ENCODE measurements at regions not wholly inside any gene's neighbourhood (a gene's known extent, or its start where the extent isn't known, plus 50 kb on each side); places are given as distances from the start of the nearest gene placed in this dataset.
"Not testable (repeated sequence)": the region's sequence is repeated elsewhere in the genome, so short reads cannot be mapped to it uniquely, and the experiment has no call there.

DNA sequence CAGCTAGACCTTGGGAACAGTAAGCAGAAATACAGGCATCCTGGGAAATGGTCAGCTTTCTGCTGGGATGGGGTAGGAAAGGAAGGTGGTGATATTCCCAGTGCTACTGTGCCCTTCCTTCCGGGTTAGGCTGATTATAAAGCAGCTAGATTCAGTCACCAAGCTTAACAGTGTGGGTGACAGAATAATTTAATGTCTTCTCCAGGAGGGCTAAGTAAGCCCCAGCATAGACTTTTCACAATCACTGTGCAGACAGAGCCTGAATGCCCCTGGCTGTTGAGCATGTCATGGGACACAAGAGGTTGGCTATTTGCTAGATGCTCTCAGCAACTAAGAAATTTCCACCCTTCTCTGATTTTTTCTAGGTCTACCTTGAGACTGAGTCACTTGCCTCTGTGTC lies 513.0 kb downstream of the TOX3 start:
- DNase-seq, result no peak

DNA sequence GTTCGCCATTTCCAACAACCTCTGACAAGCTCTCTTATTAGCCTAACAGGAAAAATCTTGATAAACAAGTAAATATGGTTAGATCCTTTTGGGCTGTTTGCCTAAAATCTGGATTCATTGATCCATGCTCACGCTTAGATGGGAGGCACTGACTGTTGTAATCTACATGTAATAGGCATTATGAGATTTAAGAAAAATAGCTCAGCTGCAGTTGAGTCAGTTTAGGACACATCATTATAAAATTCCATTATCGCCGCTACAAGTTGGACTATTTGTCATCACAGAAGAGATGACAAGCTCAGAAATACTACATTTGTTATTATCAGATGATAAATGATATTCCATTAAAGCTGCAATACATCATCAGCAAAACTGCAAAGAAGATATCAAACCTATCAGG lies 524.0 kb downstream of the TOX3 start:
- no peak for DNase-seq

DNA sequence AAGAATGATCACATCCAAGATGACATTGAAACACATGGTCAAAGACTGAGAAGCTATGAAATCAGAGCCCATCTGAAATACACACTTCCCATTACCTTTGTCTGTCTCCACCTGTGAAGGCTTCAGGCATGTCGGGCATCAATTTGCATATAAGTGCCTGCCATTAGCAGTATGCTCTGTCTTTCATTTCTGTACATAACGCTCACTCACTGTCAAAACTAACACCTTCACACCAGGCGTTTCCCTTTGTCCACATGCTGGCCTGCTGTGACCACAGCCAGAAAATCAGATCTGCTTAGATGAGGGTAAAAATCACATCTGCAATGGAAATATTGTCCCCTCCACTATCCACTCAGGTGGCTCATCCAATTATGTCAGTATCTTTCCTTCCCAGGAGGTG lies 524.8 kb downstream of the TOX3 start:
- no peak for DNase-seq

DNA sequence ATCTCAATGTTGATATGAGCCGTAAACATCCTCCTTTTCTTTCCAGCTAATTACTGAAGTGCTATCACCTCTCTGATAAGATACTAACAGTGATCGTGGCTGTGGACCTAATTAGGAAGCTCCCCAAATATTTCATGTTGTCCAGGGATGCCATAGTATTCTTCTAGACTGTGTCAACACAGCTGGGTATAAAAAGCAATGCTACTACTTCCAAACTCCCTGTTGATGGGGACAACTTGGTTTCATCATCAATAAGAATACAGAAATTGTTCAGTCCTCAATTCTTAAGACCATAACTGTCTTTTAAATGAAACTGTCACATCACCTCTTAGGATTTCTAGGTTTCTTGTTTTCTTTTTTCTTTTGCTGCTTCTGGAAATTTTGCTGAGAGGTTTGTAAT lies 530.6 kb downstream of the TOX3 start:
- DNase-seq, result no peak

DNA sequence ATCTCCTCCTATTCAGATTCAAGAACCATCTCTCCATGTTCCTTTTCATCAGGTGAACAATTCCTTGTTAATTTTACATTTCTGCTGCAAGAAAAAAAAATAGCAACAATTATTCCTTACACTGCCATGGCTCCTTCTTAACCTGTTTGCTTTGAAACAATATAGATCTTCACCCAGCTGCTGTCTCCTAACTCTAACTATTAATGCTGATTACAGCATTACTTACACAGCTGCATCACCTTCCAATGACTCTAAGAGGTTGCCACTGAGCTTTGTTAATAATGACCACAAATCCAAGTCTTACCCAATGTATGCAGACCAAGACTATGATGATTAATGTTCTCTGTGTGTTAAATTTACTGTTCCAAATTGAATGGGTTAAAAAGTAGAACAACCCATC lies 541.4 kb downstream of the TOX3 start:
- DNase-seq, result no peak

DNA sequence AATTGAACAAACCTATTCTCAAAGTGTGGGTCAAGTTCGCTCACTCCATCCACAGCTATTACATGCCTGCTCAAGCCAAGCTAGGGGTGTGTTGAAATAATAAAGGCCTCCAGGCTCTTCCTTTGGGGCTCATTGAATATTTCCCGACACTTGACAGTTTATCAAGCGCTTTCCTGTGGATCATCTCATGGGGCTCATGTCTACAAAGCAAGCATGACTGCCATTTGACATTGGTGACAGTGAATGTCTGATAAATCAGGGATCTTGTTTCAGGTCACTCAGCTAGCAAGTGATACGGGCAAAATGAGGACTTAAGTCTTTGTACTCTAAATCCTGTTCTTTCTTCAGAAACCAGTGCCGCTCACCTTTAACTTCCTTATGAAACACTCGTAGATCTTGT lies 542.6 kb downstream of the TOX3 start:
- no peak for DNase-seq

DNA sequence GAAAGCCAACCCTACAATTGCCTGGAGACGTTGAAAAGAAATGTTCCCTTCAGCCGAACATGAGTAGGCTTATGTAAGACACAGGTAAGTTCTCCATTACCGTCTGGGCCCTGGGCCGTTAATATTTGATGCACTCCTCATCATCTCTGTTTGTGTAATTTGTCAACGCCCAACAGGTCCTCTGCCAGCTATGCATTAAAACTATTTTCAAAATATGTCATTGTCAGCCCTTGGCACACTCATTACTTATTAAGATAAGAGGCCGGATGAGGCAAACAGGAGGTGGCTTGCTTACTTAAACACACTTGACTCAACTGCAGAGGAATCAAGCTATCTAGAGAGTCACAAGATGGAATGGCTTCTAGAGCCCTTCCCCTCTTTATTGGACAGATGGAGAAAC lies 544.9 kb downstream of the TOX3 start:
- no peak for DNase-seq

DNA sequence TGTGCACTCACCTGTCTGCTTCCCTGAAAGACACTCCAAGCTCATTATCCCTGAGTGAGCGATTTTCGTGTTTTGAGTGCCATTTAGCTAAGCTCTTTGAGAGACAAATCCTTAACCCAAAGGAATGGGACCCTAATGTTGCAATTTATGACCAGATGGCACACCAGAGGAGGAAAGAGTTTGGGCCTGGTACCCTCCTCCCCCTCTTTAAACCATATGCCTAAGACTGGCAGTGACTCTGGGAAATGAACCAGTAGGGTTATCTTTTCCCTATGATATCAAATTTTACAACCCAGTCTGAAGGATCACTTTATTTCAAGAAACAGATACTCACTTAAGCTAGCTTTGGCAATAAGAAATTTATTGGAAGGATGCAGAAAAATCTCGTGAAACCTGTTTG lies 550.4 kb downstream of the TOX3 start:
- no peak for DNase-seq

DNA sequence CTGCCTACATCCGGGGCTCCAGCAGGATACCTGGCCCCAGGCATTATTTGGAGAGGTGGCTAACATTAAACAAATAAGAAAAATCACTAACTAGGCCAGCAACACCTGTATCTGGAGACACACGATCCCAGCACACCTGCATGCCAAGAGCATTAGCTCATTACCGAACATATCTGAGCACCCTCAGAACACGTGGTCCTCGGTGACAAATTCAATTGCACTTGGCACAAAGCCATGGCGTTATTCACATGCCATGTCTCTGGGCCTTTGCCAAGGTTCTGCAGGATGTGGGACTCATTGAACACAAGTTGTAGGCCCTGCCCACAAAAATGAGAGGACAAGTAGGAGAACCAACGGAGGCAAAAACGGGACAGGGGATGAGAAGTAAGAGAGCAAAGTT lies 552.3 kb downstream of the TOX3 start:
- no peak for DNase-seq

DNA sequence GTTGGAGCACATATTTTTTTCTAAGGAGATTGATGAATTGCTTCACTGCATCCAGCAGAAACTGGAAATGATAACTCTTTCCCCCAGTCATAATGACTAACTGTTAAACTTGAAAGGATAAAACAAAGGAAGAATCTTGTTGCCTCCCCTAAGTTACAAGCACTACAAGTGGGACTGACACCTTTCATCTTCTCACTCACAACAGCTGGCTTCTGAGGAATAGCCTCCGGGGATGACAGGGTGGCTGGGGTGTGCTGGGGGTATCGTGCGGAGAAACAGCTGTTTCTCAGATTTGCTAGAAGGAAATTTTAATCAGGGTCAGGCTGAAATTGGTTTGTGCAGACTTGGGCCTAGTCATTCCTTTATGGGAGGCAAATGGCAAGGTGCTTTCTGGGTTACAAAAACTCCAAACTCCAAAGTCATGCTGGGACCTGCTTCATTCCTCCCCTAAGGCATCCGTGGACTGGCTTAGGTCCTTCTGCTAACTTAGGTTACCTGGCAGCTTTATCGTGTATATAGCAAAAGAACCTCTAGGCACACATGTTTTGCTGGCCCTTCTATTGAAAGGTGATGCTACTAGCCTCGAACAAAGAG lies 557.2 kb downstream of the TOX3 start:
- no peak for DNase-seq

DNA sequence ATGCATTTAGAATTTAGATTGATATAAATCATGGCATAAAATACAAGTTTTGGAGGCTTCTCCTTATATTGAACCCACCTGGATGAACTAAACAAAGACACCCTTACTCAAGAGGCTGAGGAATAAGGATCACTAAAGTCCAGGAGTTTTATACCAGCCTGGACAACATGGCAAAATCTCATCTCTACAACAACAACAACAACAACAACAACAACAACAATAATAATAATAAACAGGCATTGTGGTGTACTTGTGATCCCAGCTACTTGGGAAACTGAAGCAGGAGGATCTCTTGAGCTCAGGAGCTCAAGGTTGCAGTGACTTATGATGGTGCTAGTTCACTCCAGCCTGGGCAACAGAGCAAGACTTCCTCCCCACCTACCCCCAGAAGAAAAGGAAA lies 558.0 kb downstream of the TOX3 start:
- no peak for DNase-seq

DNA sequence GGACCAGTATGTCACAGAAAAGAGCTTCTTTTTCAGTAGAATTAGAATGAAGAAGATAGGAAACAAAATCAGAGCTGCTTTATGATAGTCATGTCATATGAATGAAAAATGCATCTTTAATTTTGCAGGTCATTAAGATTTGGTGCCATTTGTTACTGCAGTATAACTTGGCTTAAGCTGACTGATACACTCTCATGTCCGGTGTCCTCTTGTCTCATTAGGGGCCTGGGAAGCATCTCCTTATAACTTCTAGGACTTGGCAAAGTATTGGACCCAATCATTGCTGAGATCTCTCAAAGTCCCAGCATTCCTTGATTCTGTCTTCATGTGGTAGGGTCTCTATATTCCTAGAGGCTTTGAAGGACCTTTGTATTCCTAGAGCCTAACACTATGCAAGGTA lies 559.4 kb downstream of the TOX3 start:
- no peak for DNase-seq

DNA sequence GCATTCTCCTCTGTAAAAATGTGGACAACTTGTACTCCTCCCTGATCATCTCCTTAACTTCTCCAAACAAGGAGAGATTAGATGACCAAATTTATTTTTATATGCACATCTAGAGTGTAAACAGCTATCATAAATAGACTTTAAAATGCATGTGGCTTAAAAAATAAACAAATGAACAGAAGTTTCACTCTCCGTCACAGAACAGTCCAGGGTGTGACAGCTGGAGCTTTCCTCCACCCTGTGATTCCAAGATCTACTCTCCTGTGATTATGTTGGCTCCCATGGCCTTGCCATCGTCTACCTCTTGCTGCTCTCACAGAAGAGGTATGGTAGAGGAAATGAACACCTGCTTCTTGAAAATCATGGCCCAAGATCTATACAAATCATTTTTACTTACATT lies 560.2 kb downstream of the TOX3 start:
- no peak for DNase-seq

DNA sequence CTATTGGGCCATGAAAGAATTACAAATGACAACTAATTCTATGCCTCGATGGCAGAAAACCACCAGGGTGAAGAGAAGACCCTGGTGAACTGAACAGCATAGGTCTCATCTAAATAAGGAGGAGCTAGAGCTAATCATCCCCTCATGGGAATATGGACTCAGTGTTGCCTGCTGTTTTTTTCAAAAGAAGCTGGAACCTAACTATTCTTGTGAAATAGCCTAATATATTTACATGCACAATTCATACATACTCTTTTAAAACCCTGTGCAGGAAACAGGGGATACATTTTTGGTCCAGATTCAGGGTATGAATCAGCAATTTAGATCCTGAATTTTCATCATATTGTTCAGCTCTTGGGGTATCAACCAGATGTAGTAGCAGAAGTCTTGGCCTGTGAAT lies 560.6 kb downstream of the TOX3 start:
- no peak for DNase-seq

DNA sequence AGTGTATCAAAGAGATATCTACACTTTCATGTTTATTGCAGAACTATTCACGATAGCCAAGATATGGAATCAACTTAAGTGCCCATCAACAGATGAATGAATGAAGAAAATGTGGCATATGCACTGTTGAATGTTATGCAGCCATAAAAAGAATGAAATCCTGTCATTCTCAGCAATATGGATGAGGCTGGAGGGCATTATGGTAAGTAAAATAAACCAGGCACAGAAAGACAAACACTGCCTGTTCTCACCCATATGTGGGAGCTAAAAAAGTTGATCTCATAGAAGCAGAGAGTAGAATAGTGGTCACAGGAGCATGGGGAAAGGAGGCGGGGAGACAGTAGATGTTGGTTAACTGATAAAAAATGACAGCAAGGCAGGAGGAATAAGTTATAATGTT lies 561.8 kb downstream of the TOX3 start:
- no peak for DNase-seq

DNA sequence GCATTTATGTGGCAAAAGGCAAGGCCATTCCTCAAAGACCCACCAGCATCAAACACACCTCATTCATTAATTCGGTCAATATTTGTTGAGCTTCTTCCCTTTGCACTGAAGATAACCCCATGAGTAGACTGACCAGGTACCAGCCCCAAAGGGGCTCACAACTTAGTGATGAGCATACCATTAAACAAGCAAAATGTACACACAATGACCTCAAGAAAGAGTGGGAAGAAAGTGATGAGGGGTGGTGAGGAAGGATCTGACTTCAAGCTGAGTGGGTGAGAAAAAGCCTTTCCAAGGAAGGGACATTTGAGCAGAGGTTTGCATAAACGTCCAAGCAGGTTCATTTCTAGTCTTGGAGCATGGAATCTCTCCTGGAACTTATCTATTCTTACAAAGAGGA lies 562.5 kb downstream of the TOX3 start:
- no peak for DNase-seq

DNA sequence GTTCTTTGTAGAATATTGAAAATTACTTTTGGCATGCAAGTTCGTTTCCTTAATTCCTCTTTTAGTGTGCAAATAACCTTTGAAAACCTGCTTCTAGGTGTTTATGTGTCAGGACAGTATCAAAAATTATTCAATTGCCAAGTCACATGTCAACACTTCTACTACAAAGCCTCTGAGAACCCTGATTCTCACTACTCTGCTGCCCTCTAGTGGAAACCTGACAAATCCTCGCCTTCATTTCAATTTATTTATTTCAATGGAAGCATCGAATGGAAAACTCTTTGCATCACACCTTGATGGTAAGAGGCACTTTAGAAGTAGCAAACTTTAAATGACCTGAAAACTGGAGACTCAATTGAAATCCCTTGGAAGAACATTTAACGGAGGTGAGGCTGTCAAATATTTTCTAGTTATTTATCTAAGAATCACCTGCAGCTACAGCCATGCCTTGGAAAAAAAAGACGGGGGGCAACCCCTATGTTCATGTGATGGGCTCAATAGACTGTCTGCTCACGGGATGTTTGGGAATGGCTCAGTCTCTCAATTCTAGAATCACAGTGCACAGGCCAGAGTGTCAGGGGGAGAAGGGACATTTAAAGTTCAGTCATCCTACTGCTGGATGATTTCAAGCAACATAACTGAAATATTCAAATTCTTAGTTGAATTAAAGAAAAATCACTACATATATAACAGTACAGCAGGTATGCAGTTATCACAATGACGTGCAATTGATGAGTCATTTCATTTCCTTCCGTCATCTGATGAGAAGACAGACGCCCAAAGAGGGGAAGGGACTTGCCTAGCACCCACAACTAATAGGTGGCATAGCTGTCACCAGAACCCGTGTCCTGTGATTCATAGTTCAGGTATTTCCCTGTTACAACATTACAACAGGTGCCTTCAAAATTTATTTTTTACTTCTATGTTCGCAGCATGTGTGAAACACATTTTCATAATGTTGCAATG lies 563.9 kb downstream of the TOX3 start:
- peak; percentile 5 for DNase-seq

DNA sequence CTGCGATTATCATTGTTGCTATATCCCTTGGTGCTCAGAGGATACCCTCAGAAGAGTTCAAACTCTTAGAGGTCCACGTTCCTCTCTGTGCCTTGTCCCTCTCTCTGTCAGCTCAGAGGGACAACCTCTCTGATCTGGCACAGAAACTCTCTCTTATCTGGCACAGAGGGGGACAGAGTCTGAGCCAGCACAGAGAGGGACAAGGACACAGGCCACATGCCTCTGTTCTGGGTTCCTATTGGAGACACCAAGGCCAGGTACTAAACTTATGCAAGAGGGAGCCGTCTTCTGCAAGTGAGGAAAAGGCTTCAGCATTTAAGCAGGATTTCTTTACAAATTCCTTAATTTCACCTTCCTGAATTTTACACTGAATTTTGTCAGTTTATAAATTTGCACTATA lies 565.2 kb downstream of the TOX3 start:
- DNase-seq, result no peak

DNA sequence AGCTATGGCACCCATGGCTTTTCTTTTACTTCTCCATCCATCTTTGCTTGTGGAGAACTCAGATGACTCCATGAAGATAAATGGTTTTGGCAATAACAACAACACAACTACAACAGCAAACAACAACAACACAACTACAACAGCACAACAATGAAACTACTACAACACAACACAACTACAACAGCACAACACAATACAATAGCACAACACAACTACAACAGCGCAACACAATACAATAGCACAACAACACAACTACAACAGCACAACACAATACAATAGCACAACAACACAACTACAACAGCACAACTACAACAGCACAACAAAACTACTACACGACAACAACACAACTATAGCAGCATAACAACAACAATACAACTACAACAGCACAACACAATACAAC lies 569.4 kb downstream of the TOX3 start:
- DNase-seq, result not testable (repeated sequence)

DNA sequence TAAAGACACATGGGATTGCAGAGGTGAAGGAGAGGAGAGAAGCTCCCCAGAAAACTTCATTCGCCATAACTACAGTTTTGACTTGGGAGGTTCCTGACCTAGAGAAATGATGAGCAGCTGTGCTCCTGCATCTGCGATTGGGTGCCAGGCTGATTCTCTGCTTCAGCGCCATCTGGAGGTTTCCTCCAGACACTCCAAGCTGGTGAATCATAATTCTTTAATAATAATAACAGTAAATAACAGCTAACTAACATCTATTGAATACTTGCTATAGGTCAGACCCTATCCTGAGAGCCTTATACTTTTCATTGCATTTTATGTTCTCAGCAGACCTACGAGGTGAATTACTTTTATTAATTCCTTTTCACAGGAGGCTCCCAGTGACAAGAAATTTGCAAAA lies 575.8 kb downstream of the TOX3 start:
- no peak for DNase-seq

DNA sequence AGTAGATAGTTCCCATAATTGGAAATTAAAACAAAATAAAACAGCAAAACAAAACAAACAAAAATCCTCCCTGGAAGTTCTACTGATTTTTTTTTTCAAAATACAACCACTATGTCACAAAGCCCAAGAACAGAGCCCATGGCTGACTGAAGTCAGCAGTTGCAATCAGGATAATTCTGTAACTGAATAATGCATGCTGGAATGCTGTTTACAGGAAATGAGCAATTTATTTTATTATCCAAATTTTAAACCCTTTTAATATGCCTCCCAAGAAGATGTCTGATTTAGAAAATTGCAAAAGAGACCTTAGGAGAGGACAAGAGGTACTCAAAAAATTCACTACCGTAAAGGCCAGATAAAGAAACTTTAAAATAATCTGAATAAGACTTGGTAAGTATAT lies 578.2 kb downstream of the TOX3 start:
- no peak for DNase-seq

DNA sequence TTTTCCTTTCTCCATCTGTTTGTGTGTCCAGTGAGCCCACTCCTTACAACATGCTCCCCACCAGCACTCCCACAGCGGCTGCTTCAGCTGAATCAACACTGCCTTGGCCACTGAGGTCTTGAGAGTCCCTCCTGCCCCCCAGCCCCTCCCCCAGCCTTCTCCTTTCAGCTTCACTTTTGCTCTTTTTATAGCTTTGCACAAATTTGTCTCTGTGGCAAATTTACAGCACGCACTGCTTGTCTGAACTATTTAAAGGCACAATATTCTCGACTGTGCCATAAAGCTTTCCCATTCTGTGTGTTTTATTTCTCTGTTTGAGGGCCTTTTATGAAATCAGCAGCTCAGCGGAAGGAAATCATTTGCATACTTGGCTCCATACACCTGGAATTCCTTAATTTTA lies 579.3 kb downstream of the TOX3 start:
- DNase-seq, result no peak

DNA sequence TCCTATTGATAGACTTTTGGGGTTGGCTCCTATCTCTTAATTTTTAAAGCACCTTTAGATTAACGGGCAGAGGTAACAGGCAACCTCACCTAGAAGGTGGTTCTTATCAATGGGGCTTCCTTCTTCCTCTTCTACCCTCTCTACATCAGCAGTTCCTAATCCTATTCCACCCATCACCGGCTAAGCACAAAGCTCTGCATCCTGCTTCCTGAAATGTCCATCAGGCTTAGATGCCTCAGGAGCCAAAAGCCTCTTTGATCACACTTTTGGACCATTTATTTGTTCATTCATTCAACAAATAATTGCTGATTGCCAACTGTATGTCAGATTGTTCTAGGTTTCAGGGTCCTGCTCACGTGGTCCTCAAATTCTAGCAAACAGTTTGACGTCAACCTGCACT lies 586.0 kb downstream of the TOX3 start:
- no peak for DNase-seq

DNA sequence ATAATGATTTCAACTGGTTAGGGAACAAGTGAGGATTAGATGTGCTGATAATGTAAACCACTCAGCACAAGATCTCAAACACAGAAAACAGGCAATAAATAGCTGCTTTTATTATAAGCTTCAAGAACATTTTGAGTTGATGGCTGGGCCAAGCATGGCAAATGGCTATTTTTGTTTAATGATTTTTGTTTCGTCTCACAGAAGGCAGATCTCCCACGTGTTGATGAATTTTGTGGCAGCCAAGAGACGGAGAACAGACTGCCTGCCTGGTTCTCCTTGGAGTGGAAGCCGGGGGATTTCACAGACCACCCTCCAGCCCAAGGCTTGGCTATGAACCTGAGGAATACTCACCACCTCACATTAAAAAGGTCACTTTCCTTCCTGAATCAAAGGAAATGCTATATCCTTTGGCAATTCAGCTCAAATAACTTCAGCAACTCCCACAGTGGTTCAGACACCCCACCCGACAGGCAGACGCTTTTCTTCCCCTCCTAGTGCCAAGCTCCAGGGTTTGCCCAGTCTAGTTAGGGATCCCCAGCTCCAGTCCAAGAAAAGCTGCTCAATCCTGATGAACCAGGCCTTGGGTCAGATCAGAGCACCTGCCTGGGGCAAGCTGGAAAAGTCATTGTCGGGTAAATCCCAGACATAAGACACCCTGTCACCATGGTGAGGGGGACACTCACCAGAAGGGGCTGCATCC lies 593.5 kb downstream of the TOX3 start:
- no peak for DNase-seq

Measured in stimulated activated CD4-positive, alpha-beta T cell treated with anti-CD3 and anti-CD28 coated beads, Interleukin-4, amount 100 ng/mL, for 24 hours (primary cell).